Immature natural killer cell (primary cell): ENCODE measurements at regions not wholly inside any gene's neighbourhood (a gene's known extent, or its start where the extent isn't known, plus 50 kb on each side); places are given as distances from the start of the nearest gene placed in this dataset.

Experiments used
- DNase-seq, 3 donors: peaks; one replicate each; pipeline ENCODE4 v3.0.0; 2022; ENCODE audit warnings: mixed read lengths in 1 of 3
- H3K27ac Mint-ChIP-seq, 6 donors: one replicate each; pipeline ENCODE4 v1.8.0; 2020; ENCODE audit warnings: mixed read lengths in 6 of 6, mild to moderate bottlenecking in 5 of 6, inconsistent platforms in 4 of 6, moderate library complexity in 3 of 6
- H3K27me3 Mint-ChIP-seq, 3 donors: one replicate each; pipeline ENCODE4 v1.8.0; 2020 to 2021; ENCODE audit warnings: low read depth in 3 of 3, mild to moderate bottlenecking in 3 of 3, mixed read lengths in 3 of 3, moderate library complexity in 3 of 3, inconsistent platforms in 1 of 3
- H3K36me3 Mint-ChIP-seq, 3 donors: one replicate each; pipeline ENCODE4 v1.8.0; 2020; ENCODE audit warnings: mixed read lengths in 3 of 3, inconsistent platforms in 2 of 3, mild to moderate bottlenecking in 2 of 3
- H3K4me1 Mint-ChIP-seq, 2 donors: one replicate each; pipeline ENCODE4 v1.8.0; 2020; ENCODE audit warnings: inconsistent platforms in 2 of 2, mild to moderate bottlenecking in 2 of 2, mixed read lengths in 2 of 2, moderate library complexity in 1 of 2
- H3K4me3 Mint-ChIP-seq, 5 donors: one replicate each; pipeline ENCODE4 v1.8.0; 2020; ENCODE audit warnings: mild to moderate bottlenecking in 5 of 5, mixed read lengths in 5 of 5, inconsistent platforms in 3 of 5, moderate library complexity in 3 of 5
- H3K9me3 Mint-ChIP-seq, 6 donors: one replicate each; pipeline ENCODE4 v1.8.0; 2020; ENCODE audit warnings: mild to moderate bottlenecking in 6 of 6, mixed read lengths in 6 of 6, inconsistent platforms in 4 of 6, moderate library complexity in 3 of 6

- no peaks in the 10 kb centered on the region for H3K9me3 Mint-ChIP-seq
- peaks cover 28 to 45% of the 10 kb centered on the region in 2 donors for H3K4me1 Mint-ChIP-seq
- peak overlapping the region in 3 of 5 donors; percentile 23 to 52 (median 46) for H3K4me3 Mint-ChIP-seq
- peaks cover 2 to 5% (median 5%) of the 10 kb centered on the region in 3 donors for H3K27me3 Mint-ChIP-seq
- H3K36me3 Mint-ChIP-seq: no peaks in the 10 kb centered on the region
- DNase-seq: no peak
- peak overlapping the region in 4 of 6 donors; percentile 9 to 85 (median 32) for H3K27ac Mint-ChIP-seq
Measured at GRCh38 chr10:43980313-43980712, 331.6 kb upstream of the ZNF32 start.

- Mint-ChIP-seq H3K27ac (no peak overlapping the region), H3K9me3 (no peaks in the 10 kb centered on the region), H3K36me3 (no peaks in the 10 kb centered on the region), H3K4me1 (peaks cover 28 to 45% of the 10 kb centered on the region in 2 donors), H3K4me3 (no peak overlapping the region), H3K27me3 (peaks cover 2 to 6% (median 5%) of the 10 kb centered on the region in 3 donors)
- no peak for DNase-seq
Measured at GRCh38 chr10:43979551-43979950, 330.9 kb upstream of the ZNF32 start.

- Mint-ChIP-seq H3K4me1 (peaks cover 28 to 45% of the 10 kb centered on the region in 2 donors), H3K27ac (no peak overlapping the region), H3K27me3 (peaks cover 2 to 5% (median 3%) of the 10 kb centered on the region in 3 donors), H3K9me3 (no peaks in the 10 kb centered on the region), H3K36me3 (no peaks in the 10 kb centered on the region), H3K4me3 (no peak overlapping the region)
- no peak for DNase-seq
Measured at GRCh38 chr10:43978936-43979335, 330.3 kb upstream of the ZNF32 start.

GRCh38 chr10:43978091-43978490 is 329.4 kb upstream of the ZNF32 start:
- H3K4me1 Mint-ChIP-seq: peaks cover 28 to 45% of the 10 kb centered on the region in 2 donors
- peak overlapping the region in 1 of 6 donors; percentile 41 for H3K27ac Mint-ChIP-seq
- peaks cover 2 to 5% (median 3%) of the 10 kb centered on the region in 3 donors for H3K27me3 Mint-ChIP-seq
- H3K36me3 Mint-ChIP-seq: no peaks in the 10 kb centered on the region
- H3K9me3 Mint-ChIP-seq: no peaks in the 10 kb centered on the region
- no peak for DNase-seq
- no peak overlapping the region for H3K4me3 Mint-ChIP-seq

GRCh38 chr10:43976292-43976691 is 327.6 kb upstream of the ZNF32 start:
- H3K9me3 Mint-ChIP-seq: no peaks in the 10 kb centered on the region
- H3K4me1 Mint-ChIP-seq: peaks cover 28 to 40% of the 10 kb centered on the region in 2 donors
- H3K4me3 Mint-ChIP-seq: no peak overlapping the region
- no peak for DNase-seq
- peaks cover 2 to 8% (median 3%) of the 10 kb centered on the region in 3 donors for H3K27me3 Mint-ChIP-seq
- H3K27ac Mint-ChIP-seq: no peak overlapping the region
- H3K36me3 Mint-ChIP-seq: no peaks in the 10 kb centered on the region

GRCh38 chr10:43973801-43974200 is 325.1 kb upstream of the ZNF32 start:
- no peak overlapping the region for H3K27ac Mint-ChIP-seq
- H3K27me3 Mint-ChIP-seq: peaks cover 0 to 6% (median 3%) of the 10 kb centered on the region in 3 donors
- H3K4me1 Mint-ChIP-seq: peaks cover 14 to 18% of the 10 kb centered on the region in 2 donors
- DNase-seq: no peak
- no peaks in the 10 kb centered on the region for H3K36me3 Mint-ChIP-seq
- no peaks in the 10 kb centered on the region for H3K9me3 Mint-ChIP-seq
- no peak overlapping the region for H3K4me3 Mint-ChIP-seq

GRCh38 chr10:43972976-43973647 is 324.4 kb upstream of the ZNF32 start:
- Mint-ChIP-seq H3K27me3 (peaks cover 0 to 10% (median 3%) of the 10 kb centered on the region in 3 donors), H3K36me3 (no peaks in the 10 kb centered on the region), H3K4me1 (peaks cover 10 to 13% of the 10 kb centered on the region in 2 donors), H3K4me3 (no peak overlapping the region), H3K9me3 (no peaks in the 10 kb centered on the region), H3K27ac (no peak overlapping the region)
- DNase-seq: no peak

GRCh38 chr10:43971981-43972380 is 323.3 kb upstream of the ZNF32 start:
- Mint-ChIP-seq H3K4me3 (no peak overlapping the region), H3K4me1 (peaks cover 0 to 2% of the 10 kb centered on the region in 2 donors), H3K27me3 (peaks cover 0 to 10% (median 9%) of the 10 kb centered on the region in 3 donors), H3K9me3 (no peaks in the 10 kb centered on the region), H3K27ac (no peak overlapping the region), H3K36me3 (no peaks in the 10 kb centered on the region)
- DNase-seq: no peak

- Mint-ChIP-seq H3K4me1 (peaks cover 0 to under 1% of the 10 kb centered on the region in 2 donors), H3K27me3 (peaks cover 0 to 10% (median 9%) of the 10 kb centered on the region in 3 donors), H3K36me3 (no peaks in the 10 kb centered on the region), H3K27ac (no peak overlapping the region), H3K9me3 (no peaks in the 10 kb centered on the region), H3K4me3 (no peak overlapping the region)
- DNase-seq: no peak
Measured at GRCh38 chr10:43971306-43971705, 322.6 kb upstream of the ZNF32 start.

GRCh38 chr10:43970717-43971116 is 322.0 kb upstream of the ZNF32 start:
- Mint-ChIP-seq H3K27ac (no peak overlapping the region), H3K4me3 (no peak overlapping the region), H3K27me3 (peaks cover 0 to 10% (median 9%) of the 10 kb centered on the region in 3 donors), H3K36me3 (no peaks in the 10 kb centered on the region), H3K9me3 (no peaks in the 10 kb centered on the region), H3K4me1 (peaks cover under 1 to 7% of the 10 kb centered on the region in 2 donors)
- no peak for DNase-seq

- Mint-ChIP-seq H3K4me1 (peaks cover 6 to 12% of the 10 kb centered on the region in 2 donors), H3K27me3 (peaks cover under 1 to 8% (median 7%) of the 10 kb centered on the region in 3 donors), H3K36me3 (no peaks in the 10 kb centered on the region), H3K4me3 (no peak overlapping the region), H3K9me3 (no peaks in the 10 kb centered on the region), H3K27ac (no peak overlapping the region)
- DNase-seq: no peak
Measured at GRCh38 chr10:43970018-43970698, 321.5 kb upstream of the ZNF32 start.

- no peak overlapping the region for H3K27ac Mint-ChIP-seq
- no peak for DNase-seq
- peaks cover 6 to 17% of the 10 kb centered on the region in 2 donors for H3K4me1 Mint-ChIP-seq
- H3K36me3 Mint-ChIP-seq: no peaks in the 10 kb centered on the region
- peaks cover 3 to 12% (median 7%) of the 10 kb centered on the region in 3 donors for H3K27me3 Mint-ChIP-seq
- no peaks in the 10 kb centered on the region for H3K9me3 Mint-ChIP-seq
- no peak overlapping the region for H3K4me3 Mint-ChIP-seq
Measured at GRCh38 chr10:43969506-43969905, 320.8 kb upstream of the ZNF32 start.

- H3K4me1 Mint-ChIP-seq: peaks cover 6 to 17% of the 10 kb centered on the region in 2 donors
- no peak overlapping the region for H3K27ac Mint-ChIP-seq
- no peaks in the 10 kb centered on the region for H3K36me3 Mint-ChIP-seq
- H3K9me3 Mint-ChIP-seq: no peaks in the 10 kb centered on the region
- H3K27me3 Mint-ChIP-seq: peaks cover 4 to 12% (median 9%) of the 10 kb centered on the region in 3 donors
- no peak for DNase-seq
- H3K4me3 Mint-ChIP-seq: no peak overlapping the region
Measured at GRCh38 chr10:43968961-43969360, 320.3 kb upstream of the ZNF32 start.

GRCh38 chr10:43968076-43968475 is 319.4 kb upstream of the ZNF32 start:
- H3K27ac Mint-ChIP-seq: no peak overlapping the region
- H3K4me1 Mint-ChIP-seq: peaks cover 6 to 17% of the 10 kb centered on the region in 2 donors
- no peak for DNase-seq
- H3K36me3 Mint-ChIP-seq: no peaks in the 10 kb centered on the region
- peaks cover 4 to 16% (median 8%) of the 10 kb centered on the region in 3 donors for H3K27me3 Mint-ChIP-seq
- no peaks in the 10 kb centered on the region for H3K9me3 Mint-ChIP-seq
- H3K4me3 Mint-ChIP-seq: no peak overlapping the region
